Muscle layer of duodenum (tissue), 2 donors: ENCODE measurements at regions not wholly inside any gene's neighbourhood (a gene's known extent, or its start where the extent isn't known, plus 50 kb on each side); places are given as distances from the start of the nearest gene placed in this dataset.
"Not testable (repeated sequence)": the region's sequence is repeated elsewhere in the genome, so short reads cannot be mapped to it uniquely, and the experiment has no call there.

Experiments
- H3K27ac ChIP-seq: one replicate; pipeline ENCODE4 v1.7.0; 2013; ENCODE audit warnings: mild to moderate bottlenecking, low read length
- H3K27me3 ChIP-seq: one replicate; pipeline ENCODE4 v1.7.0; 2013; ENCODE audit warnings: low read depth, mild to moderate bottlenecking, control low read depth, low read length
- H3K36me3 ChIP-seq, 2 donors: one replicate each; pipeline ENCODE4 v1.7.0; 2013; ENCODE audit warnings: low read length in 2 of 2, control low read depth in 1 of 2, mild to moderate bottlenecking in 1 of 2; ENCODE audit not compliant: insufficient read depth in 2 of 2, control insufficient read depth in 1 of 2
- H3K4me1 ChIP-seq, 2 donors: one replicate each; pipeline ENCODE4 v1.7.0; 2013; ENCODE audit warnings: low read length in 2 of 2, mild to moderate bottlenecking in 2 of 2, control low read depth in 1 of 2, moderate library complexity in 1 of 2; ENCODE audit not compliant: insufficient read depth in 2 of 2, control insufficient read depth in 1 of 2
- H3K4me3 ChIP-seq, 2 donors: one replicate each; pipeline ENCODE4 v1.7.0; 2013; ENCODE audit warnings: low read length in 2 of 2, low read depth in 1 of 2, mild to moderate bottlenecking in 1 of 2
- H3K9me3 ChIP-seq, 2 donors: one replicate each; pipeline ENCODE4 v1.7.0; 2013; ENCODE audit warnings: low read length in 2 of 2, control low read depth in 1 of 2, mild to moderate bottlenecking in 1 of 2; ENCODE audit not compliant: control insufficient read depth in 1 of 2
- donor health status: healthy.

GRCh38 chr19:14283813-14284520 lies 78.0 kb upstream of the ADGRL1 start:
- not testable (repeated sequence) for H3K9me3 ChIP-seq, H3K27me3 ChIP-seq, H3K4me1 ChIP-seq, H3K36me3 ChIP-seq, H3K27ac ChIP-seq, H3K4me3 ChIP-seq

- H3K9me3 ChIP-seq, H3K4me3 ChIP-seq, H3K27me3 ChIP-seq, H3K27ac ChIP-seq, H3K4me1 ChIP-seq, H3K36me3 ChIP-seq: not testable (repeated sequence)
These were observed 73.3 kb upstream of the ADGRL1 start for GRCh38 chr19:14279270-14279669.

GRCh38 chr19:14277608-14278007 lies 71.6 kb upstream of the ADGRL1 start:
- Histone ChIP-seq H3K9me3 (no peaks in the 10 kb centered on the region), H3K4me3 (no peak overlapping the region), H3K4me1 (no peaks in the 10 kb centered on the region), H3K36me3 (no peaks in the 10 kb centered on the region), H3K27me3 (no peaks in the 10 kb centered on the region), H3K27ac (no peak overlapping the region)

GRCh38 chr19:14275823-14276222 lies 69.9 kb upstream of the ADGRL1 start:
- H3K9me3 ChIP-seq, H3K4me1 ChIP-seq, H3K27me3 ChIP-seq, H3K27ac ChIP-seq, H3K4me3 ChIP-seq, H3K36me3 ChIP-seq: not testable (repeated sequence)

- no peak overlapping the region for H3K4me3 ChIP-seq
- no peaks in the 10 kb centered on the region for H3K4me1 ChIP-seq
- H3K36me3 ChIP-seq: no peaks in the 10 kb centered on the region
- H3K27me3 ChIP-seq: no peaks in the 10 kb centered on the region
- no peaks in the 10 kb centered on the region for H3K9me3 ChIP-seq
- H3K27ac ChIP-seq: no peak overlapping the region
These were observed 66.7 kb upstream of the ADGRL1 start for GRCh38 chr19:14272623-14273022.

- Histone ChIP-seq H3K27me3 (no peaks in the 10 kb centered on the region), H3K27ac (no peak overlapping the region), H3K4me1 (no peaks in the 10 kb centered on the region), H3K36me3 (no peaks in the 10 kb centered on the region), H3K9me3 (no peaks in the 10 kb centered on the region), H3K4me3 (no peak overlapping the region)
These were observed 65.9 kb upstream of the ADGRL1 start for GRCh38 chr19:14271840-14272239.

- not testable (repeated sequence) for H3K27me3 ChIP-seq, H3K9me3 ChIP-seq, H3K4me1 ChIP-seq, H3K4me3 ChIP-seq, H3K27ac ChIP-seq, H3K36me3 ChIP-seq
These were observed 64.6 kb upstream of the ADGRL1 start for GRCh38 chr19:14270557-14270956.

- Histone ChIP-seq H3K27ac (no peak overlapping the region), H3K9me3 (no peaks in the 10 kb centered on the region), H3K27me3 (peaks cover 8% of the 10 kb centered on the region), H3K4me3 (no peak overlapping the region), H3K36me3 (no peaks in the 10 kb centered on the region), H3K4me1 (peaks cover 0 to 10% of the 10 kb centered on the region in 2 donors)
These were observed 61.3 kb upstream of the ADGRL1 start for GRCh38 chr19:14267224-14267741.

GRCh38 chr19:14266208-14266607 lies 60.2 kb upstream of the ADGRL1 start:
- H3K27me3 ChIP-seq, H3K36me3 ChIP-seq, H3K4me1 ChIP-seq, H3K9me3 ChIP-seq, H3K27ac ChIP-seq: not testable (repeated sequence)
- H3K4me3 ChIP-seq: peak overlapping the region in 1 of 2 donors; percentile 35

- peak overlapping the region; percentile 35 to 37 for H3K4me3 ChIP-seq
- H3K27me3 ChIP-seq: peaks cover 8% of the 10 kb centered on the region
These were observed 59.5 kb upstream of the ADGRL1 start for GRCh38 chr19:14265290-14266036.

GRCh38 chr19:14255902-14256649 lies 50.1 kb upstream of the ADGRL1 start:
- not testable (repeated sequence) for H3K27me3 ChIP-seq, H3K4me3 ChIP-seq, H3K27ac ChIP-seq, H3K4me1 ChIP-seq, H3K9me3 ChIP-seq, H3K36me3 ChIP-seq

More at GRCh38 chr19:14265290-14266036, 59.5 kb upstream of the ADGRL1 start:
- no peaks in the 10 kb centered on the region for H3K9me3 ChIP-seq
- H3K27ac ChIP-seq: no peak overlapping the region
- H3K4me1 ChIP-seq: peaks cover 0 to 10% of the 10 kb centered on the region in 2 donors
- no peaks in the 10 kb centered on the region for H3K36me3 ChIP-seq
